ENCODE measurements at regions not wholly inside any gene's neighbourhood (a gene's known extent, or its start where the extent isn't known, plus 50 kb on each side); places are given as distances from the start of the nearest gene placed in this dataset.
"Not testable (repeated sequence)": the region's sequence is repeated elsewhere in the genome, so short reads cannot be mapped to it uniquely, and the experiment has no call there.

DNA sequence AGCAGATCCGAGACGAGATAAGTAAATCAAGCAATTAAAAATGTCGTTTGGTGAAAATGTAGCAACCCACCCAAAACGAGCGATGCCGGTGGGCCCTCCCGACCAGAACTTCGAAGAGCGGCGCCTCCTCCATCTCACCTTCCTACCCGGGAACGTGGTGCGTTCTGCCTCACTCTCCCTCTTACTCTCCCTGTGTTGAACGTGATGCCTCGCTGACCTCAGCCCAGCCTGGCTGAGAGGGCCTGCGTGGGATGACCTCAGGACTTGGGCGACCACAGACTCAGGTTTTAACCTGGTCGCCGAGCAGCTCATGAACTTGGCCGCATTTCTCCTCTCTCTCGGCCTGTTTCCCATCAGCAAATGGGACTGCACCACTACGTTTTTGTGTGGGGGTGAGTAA lies 69.7 kb upstream of the RPL38 start:
- H3K36me3 Mint-ChIP-seq: 0 out of 2 replicates have a peak, but pooled peaks cover 4% of the 10 kb centered on the region

DNA sequence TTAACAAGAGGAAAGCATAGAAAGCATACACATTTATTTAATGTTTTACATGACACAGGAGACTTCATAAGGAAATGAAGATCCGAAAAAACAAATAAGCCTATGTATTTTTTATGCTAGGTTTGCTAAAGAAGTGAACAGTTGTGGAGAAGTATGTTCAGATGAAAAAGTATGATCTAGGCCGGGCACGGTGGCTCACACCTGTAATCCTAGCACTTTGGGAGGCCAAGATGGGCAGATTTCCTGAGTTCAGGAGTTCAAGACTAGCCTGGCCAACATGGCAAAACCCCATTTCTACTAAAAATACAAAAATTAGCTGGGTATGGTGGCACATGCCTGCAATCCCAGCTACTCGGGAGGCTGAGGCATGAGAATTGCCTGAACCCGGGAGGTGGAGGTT lies 69.2 kb upstream of the RPL38 start:
- H3K36me3 Mint-ChIP-seq; DNase-seq (ENCODE audit: low spot score); H3K27ac Mint-ChIP-seq; ATAC-seq; H3K4me3 Mint-ChIP-seq; H3K27me3 Mint-ChIP-seq (ENCODE audit: low read depth); POLR2A ChIA-PET; CTCF ChIA-PET: not testable (repeated sequence)
- Mint-ChIP-seq H3K9me3 (peaks cover 11% of the 10 kb centered on the region), H3K4me1 (peaks cover 15% of the 10 kb centered on the region)

More for the DNA sequence above, 69.7 kb upstream of the RPL38 start:
- TF ChIP-seq GRHL2 (CRISPR knock-in tag; IDR thresholded peaks at IDR 0.05; ENCODE audit: insufficient replicate concordance, severe bottlenecking) (no peak), ZNF317 (CRISPR knock-in tag; IDR thresholded peaks at IDR 0.05; ENCODE audit: borderline replicate concordance, low read depth) (no peak), CBFB (CRISPR knock-in tag; IDR thresholded peaks at IDR 0.05; ENCODE audit: low read depth) (no peak), MXD4 (CRISPR knock-in tag; IDR thresholded peaks at IDR 0.05; ENCODE audit: borderline replicate concordance) (no peak), MYBL2 (CRISPR knock-in tag; IDR thresholded peaks at IDR 0.05) (no peak), ETV6 (CRISPR knock-in tag; IDR thresholded peaks at IDR 0.05) (no peak), NR1H2 (CRISPR knock-in tag; IDR thresholded peaks at IDR 0.05) (no peak), CREB1 (CRISPR knock-in tag; IDR thresholded peaks at IDR 0.05) (no peak), GABPB1 (CRISPR knock-in tag; IDR thresholded peaks at IDR 0.05) (no peak), ZNF423 (CRISPR knock-in tag; IDR thresholded peaks at IDR 0.05) (no peak)
- TF ChIP-seq, protein P1, sequence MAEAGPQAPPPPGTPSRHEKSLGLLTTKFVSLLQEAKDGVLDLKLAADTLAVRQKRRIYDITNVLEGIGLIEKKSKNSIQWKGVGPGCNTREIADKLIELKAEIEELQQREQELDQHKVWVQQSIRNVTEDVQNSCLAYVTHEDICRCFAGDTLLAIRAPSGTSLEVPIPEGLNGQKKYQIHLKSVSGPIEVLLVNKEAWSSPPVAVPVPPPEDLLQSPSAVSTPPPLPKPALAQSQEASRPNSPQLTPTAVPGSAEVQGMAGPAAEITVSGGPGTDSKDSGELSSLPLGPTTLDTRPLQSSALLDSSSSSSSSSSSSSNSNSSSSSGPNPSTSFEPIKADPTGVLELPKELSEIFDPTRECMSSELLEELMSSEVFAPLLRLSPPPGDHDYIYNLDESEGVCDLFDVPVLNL (CRISPR knock-in tag; IDR thresholded peaks at IDR 0.05; ENCODE audit: borderline replicate concordance, low read depth): no peak
- TF ChIP-seq, protein P2, sequence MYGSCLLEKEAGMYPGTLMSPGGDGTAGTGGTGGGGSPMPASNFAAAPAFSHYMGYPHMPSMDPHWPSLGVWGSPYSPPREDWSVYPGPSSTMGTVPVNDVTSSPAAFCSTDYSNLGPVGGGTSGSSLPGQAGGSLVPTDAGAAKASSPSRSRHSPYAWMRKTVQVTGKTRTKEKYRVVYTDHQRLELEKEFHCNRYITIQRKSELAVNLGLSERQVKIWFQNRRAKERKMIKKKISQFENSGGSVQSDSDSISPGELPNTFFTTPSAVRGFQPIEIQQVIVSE (CRISPR knock-in tag; IDR thresholded peaks at IDR 0.05; ENCODE audit: borderline replicate concordance): no peak
- TF ChIP-seq, protein P3, sequence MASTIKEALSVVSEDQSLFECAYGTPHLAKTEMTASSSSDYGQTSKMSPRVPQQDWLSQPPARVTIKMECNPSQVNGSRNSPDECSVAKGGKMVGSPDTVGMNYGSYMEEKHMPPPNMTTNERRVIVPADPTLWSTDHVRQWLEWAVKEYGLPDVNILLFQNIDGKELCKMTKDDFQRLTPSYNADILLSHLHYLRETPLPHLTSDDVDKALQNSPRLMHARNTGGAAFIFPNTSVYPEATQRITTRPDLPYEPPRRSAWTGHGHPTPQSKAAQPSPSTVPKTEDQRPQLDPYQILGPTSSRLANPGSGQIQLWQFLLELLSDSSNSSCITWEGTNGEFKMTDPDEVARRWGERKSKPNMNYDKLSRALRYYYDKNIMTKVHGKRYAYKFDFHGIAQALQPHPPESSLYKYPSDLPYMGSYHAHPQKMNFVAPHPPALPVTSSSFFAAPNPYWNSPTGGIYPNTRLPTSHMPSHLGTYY (CRISPR knock-in tag; IDR thresholded peaks at IDR 0.05): no peak
- TF ChIP-seq, protein P4, sequence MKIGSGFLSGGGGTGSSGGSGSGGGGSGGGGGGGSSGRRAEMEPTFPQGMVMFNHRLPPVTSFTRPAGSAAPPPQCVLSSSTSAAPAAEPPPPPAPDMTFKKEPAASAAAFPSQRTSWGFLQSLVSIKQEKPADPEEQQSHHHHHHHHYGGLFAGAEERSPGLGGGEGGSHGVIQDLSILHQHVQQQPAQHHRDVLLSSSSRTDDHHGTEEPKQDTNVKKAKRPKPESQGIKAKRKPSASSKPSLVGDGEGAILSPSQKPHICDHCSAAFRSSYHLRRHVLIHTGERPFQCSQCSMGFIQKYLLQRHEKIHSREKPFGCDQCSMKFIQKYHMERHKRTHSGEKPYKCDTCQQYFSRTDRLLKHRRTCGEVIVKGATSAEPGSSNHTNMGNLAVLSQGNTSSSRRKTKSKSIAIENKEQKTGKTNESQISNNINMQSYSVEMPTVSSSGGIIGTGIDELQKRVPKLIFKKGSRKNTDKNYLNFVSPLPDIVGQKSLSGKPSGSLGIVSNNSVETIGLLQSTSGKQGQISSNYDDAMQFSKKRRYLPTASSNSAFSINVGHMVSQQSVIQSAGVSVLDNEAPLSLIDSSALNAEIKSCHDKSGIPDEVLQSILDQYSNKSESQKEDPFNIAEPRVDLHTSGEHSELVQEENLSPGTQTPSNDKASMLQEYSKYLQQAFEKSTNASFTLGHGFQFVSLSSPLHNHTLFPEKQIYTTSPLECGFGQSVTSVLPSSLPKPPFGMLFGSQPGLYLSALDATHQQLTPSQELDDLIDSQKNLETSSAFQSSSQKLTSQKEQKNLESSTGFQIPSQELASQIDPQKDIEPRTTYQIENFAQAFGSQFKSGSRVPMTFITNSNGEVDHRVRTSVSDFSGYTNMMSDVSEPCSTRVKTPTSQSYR (CRISPR knock-in tag; IDR thresholded peaks at IDR 0.05): no peak
- TF ChIP-seq, protein P5, sequence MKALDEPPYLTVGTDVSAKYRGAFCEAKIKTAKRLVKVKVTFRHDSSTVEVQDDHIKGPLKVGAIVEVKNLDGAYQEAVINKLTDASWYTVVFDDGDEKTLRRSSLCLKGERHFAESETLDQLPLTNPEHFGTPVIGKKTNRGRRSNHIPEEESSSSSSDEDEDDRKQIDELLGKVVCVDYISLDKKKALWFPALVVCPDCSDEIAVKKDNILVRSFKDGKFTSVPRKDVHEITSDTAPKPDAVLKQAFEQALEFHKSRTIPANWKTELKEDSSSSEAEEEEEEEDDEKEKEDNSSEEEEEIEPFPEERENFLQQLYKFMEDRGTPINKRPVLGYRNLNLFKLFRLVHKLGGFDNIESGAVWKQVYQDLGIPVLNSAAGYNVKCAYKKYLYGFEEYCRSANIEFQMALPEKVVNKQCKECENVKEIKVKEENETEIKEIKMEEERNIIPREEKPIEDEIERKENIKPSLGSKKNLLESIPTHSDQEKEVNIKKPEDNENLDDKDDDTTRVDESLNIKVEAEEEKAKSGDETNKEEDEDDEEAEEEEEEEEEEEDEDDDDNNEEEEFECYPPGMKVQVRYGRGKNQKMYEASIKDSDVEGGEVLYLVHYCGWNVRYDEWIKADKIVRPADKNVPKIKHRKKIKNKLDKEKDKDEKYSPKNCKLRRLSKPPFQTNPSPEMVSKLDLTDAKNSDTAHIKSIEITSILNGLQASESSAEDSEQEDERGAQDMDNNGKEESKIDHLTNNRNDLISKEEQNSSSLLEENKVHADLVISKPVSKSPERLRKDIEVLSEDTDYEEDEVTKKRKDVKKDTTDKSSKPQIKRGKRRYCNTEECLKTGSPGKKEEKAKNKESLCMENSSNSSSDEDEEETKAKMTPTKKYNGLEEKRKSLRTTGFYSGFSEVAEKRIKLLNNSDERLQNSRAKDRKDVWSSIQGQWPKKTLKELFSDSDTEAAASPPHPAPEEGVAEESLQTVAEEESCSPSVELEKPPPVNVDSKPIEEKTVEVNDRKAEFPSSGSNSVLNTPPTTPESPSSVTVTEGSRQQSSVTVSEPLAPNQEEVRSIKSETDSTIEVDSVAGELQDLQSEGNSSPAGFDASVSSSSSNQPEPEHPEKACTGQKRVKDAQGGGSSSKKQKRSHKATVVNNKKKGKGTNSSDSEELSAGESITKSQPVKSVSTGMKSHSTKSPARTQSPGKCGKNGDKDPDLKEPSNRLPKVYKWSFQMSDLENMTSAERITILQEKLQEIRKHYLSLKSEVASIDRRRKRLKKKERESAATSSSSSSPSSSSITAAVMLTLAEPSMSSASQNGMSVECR (CRISPR knock-in tag; IDR thresholded peaks at IDR 0.05; ENCODE audit: borderline replicate concordance): no peak
- TF ChIP-seq, protein P6, sequence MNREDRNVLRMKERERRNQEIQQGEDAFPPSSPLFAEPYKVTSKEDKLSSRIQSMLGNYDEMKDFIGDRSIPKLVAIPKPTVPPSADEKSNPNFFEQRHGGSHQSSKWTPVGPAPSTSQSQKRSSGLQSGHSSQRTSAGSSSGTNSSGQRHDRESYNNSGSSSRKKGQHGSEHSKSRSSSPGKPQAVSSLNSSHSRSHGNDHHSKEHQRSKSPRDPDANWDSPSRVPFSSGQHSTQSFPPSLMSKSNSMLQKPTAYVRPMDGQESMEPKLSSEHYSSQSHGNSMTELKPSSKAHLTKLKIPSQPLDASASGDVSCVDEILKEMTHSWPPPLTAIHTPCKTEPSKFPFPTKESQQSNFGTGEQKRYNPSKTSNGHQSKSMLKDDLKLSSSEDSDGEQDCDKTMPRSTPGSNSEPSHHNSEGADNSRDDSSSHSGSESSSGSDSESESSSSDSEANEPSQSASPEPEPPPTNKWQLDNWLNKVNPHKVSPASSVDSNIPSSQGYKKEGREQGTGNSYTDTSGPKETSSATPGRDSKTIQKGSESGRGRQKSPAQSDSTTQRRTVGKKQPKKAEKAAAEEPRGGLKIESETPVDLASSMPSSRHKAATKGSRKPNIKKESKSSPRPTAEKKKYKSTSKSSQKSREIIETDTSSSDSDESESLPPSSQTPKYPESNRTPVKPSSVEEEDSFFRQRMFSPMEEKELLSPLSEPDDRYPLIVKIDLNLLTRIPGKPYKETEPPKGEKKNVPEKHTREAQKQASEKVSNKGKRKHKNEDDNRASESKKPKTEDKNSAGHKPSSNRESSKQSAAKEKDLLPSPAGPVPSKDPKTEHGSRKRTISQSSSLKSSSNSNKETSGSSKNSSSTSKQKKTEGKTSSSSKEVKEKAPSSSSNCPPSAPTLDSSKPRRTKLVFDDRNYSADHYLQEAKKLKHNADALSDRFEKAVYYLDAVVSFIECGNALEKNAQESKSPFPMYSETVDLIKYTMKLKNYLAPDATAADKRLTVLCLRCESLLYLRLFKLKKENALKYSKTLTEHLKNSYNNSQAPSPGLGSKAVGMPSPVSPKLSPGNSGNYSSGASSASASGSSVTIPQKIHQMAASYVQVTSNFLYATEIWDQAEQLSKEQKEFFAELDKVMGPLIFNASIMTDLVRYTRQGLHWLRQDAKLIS (CRISPR knock-in tag; IDR thresholded peaks at IDR 0.05; ENCODE audit: borderline replicate concordance): no peak
- H3K9me3 Mint-ChIP-seq: peaks cover 8% of the 10 kb centered on the region
- ATAC-seq (no peak), DNase-seq (ENCODE audit: low spot score) (no peak)
- H3K4me3 Mint-ChIP-seq: no peak overlapping the region
- H3K27ac Mint-ChIP-seq: no peak overlapping the region
- peaks cover 15% of the 10 kb centered on the region for H3K4me1 Mint-ChIP-seq
- ChIA-PET CTCF (no interaction called here), POLR2A (no interaction called here)
- peaks cover 9% of the 10 kb centered on the region; the same call in 1 of the 2 replicates for H3K27me3 Mint-ChIP-seq (ENCODE audit: low read depth)
